Activated naive CD4-positive, alpha-beta T cell treated with Interleukin-2 at 50 U/mL for 16 hours (primary cell): ENCODE measurements at regions not wholly inside any gene's neighbourhood (a gene's known extent, or its start where the extent isn't known, plus 50 kb on each side); places are given as distances from the start of the nearest gene placed in this dataset.
"Not testable (repeated sequence)": the region's sequence is repeated elsewhere in the genome, so short reads cannot be mapped to it uniquely, and the experiment has no call there.

Source experiments
- DNase-seq: peaks from one replicate; pipeline ENCODE4 v3.0.0-alpha.2; 2020

DNA sequence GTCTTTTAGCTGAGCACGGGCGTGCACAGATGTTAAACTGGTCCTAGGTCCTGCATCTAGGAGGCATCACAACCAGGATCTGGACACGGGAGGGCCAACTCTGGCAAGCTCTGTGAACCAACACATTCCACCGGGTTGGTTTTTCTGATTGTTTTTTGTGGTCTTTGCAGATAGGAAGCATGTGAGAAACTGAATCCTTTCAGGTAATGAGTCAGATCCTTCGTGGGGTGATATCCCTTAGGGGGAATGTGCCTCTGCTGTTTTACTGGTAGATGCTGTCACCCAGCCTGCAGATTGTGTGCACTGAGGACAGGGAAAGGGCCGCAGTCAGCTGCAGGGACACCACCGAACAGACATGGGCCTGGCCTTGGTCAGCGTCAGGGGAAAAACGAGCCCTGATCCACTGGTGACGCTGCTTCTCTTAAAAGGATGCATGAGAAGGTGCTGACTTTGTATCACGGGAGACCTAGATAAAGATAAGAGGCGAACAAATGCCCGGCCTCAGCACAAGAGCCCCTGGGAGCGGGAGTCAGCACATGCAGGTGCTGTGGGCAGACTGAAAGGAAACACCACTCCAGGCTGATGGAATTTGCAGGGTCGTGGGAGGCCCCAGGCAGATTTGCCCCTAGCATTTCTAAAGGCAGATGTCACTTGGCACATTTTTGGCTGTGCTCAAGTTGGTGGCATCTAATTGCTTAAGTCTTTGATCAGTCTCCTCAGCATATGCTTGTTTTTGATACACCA, 51.1 kb downstream of the DOP1B start:
- DNase-seq: no peak

DNA sequence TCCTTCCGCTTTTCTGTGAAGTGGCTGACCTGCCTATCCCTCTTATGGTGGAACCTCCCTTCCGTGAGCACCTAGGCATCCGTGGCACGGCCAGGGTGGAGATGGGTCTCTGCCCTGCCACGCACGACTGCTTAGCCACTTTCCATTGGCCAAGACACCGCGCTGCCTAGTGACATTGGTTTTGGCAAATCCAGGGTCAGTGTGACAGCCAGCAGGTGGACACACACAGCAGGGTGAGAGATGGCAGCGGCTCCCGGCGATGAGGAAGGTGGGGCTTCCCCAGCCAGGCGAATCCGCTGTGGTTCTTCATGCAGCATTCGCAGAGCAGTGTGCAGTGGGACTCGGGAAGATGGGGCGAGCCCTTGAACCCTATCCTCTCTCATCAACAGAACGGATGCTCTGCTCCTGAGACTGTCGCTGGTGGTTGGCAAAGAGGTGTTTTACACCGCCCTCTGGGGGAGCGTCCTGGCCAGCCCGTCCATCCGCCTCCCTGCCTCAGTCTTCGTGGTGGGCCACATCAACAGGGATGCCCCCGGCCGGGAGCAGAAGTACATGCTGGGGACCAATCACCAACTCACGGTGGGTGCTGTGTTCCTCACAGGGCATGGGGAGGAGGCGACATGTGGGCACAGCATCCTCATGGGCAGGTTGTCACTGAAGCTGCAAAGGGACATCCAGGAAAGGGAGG, 51.8 kb downstream of the DOP1B start:
- DNase-seq: no peak

DNA sequence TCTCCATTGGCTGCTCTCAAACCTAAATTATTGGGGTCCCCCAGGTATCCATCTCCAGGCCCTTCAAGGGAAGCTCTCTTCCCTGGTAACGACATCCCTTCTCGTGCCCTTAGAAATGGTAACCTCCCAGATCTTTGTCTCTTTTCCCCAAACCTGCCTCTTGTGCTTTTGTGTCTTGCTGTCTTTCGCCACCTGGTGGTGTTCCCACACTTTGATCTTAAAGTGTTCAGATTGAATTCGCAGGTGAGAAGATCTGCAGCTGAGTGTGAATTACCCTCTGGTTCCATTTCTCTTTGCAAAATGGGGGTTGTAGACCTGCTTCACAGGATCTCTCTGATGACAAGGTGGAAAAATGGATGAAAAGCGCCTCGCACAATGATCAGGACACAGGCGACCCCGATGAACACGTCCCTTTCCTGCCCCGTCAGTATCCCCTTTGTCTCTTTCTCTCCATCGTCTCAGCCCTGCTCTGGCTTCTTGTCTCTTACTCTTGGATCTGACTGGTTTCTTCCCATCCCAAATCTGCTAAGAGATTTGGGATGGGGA, 53.1 kb downstream of the DOP1B start:
- DNase-seq: peak; percentile 29

DNA sequence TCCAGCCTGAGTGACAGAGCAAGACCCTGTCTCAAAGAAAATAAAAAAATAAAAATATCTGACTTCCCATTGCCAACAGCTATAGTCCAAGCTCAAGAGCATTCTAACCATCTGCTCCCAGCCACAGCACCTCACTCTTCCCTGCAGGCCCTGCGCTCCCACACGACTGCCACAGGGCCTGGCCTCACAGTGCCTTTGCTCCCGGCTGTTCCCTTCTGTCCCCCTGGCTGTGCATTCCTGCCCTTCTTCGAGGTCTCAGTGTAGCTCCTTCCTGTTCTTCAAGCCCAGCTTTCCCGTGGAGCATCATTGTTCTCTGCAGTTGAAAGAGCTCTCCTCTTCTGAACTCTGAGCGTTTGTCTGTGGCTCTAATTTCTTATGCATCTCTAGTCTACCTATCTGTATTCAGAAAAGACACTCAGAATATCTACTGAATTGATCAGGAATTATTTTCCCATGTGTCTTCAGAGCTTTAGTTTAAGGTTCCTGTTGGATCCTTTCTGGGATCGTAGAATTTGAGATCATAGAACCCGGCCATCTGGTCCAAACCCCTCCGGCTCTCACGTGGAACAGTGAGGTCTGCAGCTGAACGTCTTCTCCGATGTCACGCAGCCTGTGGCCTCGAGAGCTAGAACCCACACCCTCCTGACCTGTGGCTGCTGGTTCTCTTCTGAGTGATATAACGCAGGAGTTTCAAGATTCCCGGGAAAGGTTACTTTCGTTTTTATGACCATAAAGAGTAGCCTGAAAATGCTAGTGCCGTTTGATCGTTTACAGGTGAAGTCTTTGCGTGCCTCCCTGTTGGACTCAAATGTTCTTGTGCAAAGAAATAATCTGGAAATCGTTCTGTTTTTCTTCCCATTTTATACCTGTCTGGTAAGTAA, 54.4 kb downstream of the DOP1B start:
- DNase-seq: no peak

DNA sequence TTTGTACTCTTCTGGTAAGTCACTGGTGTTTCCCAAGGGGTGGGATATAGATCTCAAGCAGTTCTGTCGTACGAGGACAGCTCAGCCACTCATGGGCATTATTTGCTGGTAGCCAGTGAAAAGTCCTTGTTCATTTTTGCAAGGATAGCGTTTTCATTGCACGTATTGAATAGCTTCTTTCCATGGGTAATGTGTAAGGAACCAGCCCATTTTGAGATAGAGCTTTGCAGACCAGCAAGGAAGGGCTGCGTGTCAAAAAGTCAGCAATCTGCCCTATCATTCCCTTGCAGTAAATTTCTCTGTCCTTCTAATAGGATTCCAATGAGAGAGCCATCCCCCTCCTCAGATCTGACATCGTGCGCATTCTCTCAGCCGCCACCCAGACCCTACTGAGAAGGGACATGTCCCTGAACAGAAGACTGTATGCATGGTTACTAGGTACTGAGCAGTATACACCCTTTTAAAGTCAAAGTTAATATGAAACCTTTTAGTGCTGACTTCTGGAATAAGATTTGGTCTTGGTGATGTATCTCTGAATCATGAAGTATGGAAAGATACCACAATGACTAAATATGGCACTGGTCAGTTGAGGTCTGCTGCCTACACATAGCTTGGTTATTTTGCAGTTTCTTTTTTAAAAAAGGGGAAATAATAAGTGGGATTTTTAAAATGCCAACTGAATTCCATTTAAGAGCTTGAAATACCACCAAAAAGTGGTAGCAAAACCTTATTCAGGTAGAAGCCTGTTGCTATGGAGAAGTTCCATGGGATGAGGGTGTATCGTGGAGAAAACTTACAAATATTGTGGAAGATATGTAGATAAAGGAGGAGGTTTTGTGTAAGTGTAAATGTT, 55.3 kb downstream of the DOP1B start:
- DNase-seq: no peak

DNA sequence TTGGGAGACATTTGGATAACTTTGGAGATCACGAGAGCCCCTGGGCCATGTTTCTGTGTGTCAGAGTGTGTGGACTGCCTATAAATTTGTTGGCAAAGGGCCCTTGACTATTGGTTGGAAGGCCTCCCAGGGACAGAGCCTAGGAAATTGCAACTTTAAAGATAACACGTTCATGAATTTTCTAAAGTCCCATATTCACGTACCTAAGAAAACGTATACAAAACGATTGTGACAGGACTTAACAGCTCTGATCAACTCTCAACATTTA, 55.8 kb downstream of the DOP1B start:
- no peak for DNase-seq

DNA sequence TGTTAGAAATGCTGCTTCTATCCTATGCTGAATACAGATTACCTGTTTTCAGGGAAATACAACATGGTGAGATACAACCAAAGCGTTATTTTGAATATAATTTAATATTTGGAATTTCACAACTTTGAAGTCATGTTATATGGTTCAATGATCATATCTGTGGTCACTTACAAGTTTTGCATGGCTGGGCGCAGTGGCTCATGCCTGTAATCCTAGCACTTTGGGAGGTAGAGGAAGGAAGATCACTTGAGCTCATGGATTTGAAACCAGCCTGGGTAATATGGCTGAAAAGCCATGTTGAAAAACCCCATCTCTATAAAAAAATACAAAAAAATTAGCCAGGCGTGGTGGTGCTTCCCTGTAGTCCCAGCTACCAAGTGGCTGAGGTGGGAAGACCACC, 57.9 kb downstream of the DOP1B start:
- DNase-seq: no peak

DNA sequence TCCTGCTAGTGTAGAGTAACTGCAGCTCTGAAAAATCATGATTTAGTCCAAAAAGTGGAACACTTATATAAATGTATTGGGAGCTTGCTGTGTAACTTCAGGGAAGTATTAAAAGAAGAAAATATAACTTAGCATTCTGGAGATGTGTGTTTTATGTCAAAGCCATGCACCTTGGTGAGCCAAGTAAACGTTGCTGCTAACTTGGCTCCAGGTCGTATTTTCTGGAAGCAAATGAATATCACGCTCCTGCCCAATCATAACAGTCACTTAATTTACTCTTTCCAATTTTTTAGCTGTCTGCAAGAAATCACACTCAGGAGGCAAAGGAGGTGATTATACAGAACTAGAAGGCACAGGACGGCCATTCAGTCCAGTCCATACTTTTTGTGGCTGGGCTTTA, 61.1 kb downstream of the DOP1B start:
- DNase-seq: no peak

DNA sequence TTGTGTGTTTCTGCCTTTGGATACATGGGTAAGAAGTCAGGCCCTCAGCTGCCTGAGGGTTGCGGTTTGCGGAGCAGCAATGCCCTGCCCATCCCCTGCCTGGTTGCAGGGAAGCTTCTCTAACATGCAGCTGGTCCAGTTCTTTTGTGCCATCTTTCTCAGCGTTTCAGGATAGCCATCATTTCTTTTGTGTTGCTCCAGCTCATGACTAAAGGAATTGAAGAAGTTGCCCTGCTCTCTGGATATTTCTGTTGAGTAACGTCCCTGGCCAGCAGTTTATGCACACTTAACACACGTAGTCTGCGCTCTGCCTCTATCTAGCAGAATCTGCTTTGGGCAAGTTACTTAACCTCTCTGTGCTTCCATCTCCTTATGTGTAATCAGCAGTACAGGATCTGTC, 62.1 kb downstream of the DOP1B start:
- DNase-seq: no peak

DNA sequence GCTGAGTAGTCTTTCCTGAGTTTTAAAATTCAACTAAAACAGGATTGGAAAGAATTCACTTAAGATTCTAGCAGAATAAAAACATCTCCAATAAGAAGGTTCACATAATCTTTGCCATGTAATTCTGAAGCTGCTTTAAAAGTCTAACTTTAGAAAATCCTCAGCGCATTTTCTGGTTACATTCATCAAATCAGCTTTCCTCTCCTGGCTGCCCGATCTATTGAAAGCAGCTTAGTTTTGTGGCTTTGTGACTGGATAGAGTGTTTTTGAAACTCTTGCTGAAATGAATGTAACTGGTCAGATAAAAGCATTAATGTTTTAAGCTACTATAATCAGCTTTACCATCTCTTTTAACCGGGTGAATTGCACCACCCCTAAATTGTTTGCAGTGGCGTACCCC, 66.8 kb downstream of the DOP1B start:
- no peak for DNase-seq

DNA sequence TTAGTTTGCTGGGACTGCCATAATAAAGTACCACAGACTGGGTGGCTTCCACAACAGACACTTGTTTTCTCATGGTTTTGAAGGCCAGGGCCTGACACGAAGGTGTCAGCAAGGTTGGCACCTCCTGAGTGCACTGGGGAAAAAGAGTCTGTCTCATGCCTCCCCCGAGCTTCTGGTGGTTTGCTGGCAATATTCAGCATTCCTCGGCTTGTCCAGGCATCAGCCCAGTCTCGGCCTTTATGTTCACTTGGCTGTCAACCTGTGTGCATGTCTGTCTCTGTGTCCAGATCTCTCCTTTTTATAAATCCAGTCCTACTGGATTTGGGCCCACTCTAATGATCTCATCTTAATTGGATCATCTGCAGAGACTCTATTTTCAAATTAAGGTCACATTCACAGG, 72.6 kb downstream of the DOP1B start:
- DNase-seq: no peak

DNA sequence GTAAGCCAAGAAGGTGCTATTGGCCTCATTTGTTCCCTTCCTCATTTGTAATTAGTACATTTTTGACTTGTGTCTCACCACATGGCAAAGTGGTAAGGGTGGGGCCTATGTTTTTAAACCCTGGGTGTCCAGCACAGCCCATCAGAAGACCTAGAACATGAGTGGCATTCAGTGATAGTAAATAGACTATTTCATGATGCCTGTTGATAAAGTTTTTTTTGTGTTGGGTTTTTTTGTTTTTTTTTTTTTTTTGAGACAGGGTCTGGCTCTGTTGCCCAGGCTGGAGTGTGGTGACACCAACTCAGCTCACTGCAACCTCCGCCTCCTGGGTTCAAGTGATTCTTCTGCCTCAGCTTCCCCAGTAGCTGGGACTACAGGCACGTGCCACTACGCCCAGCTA, 74.8 kb downstream of the DOP1B start:
- DNase-seq: not testable (repeated sequence)

DNA sequence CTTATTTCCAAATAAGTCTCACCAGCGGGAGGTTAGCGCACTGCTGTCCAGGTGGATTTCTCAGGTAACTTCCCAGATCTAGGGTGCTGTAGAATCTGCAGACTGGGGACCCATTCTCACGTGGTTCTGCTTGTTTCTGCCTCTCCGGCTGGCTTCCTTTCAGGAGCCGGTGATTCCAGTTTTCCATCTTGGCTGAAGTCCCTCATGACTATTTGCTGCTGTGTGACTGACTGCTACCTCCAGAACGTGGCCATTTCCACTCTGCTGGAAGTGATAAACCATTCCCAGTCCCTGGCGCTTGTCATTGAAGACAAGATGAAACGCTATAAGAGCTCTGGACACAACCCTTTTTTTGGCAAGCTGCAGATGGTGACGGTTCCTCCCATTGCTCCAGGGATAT, 76.0 kb downstream of the DOP1B start:
- DNase-seq: no peak

DNA sequence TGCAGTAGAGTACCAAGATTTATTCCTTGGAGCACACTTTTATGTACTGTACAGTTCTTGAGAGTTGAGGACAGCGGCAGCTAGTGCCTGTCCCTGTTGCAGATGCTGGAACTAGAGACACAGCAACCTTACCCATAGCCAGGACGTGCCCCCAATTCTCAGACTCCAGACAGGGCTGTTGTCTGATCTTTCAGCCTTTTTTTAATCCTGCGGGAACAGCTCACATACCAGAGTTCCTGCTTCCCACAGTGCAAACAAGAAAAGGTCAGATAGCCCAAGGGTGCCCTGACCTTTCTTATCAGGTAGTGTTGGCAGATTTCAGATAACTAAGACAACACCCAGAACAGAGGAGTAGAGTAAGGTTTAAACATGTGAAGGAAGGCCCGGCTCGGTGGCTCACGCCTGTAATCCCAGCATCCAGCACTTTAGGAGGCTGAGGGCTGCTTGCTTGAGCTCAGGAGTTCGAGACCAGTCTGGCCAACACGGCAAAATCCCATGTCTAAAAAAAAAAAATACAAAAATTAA, 78.5 kb downstream of the DOP1B start:
- DNase-seq: no peak

DNA sequence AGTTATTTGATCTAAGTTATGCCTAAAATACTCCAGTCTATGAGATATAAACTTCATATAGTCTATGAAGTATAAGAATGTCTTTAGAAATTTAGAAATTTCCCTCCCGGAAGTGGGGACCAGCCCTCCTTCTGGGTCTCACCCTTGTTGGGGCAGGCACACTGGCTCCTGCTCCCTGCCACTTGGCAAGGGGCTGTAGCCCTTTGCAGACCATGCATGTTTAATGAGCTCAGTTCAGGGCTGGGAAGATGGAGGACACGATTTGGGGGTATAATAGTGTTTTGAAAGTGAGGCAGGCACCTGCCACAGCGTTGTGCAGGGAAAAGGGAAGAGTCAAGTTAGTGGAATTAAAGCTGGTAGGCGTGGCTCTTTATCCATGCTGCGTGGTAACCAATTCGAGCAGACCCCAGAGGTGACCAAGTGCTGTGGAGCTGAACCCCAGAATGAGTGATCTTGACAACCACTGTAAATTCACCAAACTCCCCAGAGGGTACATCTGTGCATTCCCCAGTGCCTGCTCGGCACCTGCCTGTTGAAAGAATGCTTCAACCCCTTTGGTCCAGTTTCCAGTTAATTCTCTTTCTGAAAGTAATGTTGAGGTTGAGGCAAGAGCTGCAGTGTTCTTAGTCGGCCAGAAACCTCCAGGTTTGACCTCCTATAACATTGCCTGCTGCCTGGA, 79.6 kb downstream of the DOP1B start:
- no peak for DNase-seq

DNA sequence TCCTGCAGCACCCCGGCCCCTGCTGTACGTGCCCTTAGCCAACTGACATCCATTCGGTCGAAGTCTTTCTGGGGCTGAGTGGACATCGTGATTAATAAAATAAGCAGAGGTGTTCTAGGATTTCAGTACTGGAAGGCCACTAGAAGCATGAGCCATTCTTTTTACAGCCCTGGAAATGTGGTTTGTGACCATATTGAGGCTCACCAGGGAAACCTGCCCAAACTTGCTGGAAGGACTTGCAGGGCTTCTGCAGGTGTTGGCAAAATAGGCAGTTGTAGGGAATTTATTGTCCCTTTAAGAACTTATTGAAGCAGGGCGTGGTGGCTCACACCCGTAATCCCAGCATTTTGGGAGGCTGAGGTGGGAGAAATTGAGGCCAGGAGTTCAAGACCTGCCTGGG, 80.8 kb downstream of the DOP1B start:
- no peak for DNase-seq

DNA sequence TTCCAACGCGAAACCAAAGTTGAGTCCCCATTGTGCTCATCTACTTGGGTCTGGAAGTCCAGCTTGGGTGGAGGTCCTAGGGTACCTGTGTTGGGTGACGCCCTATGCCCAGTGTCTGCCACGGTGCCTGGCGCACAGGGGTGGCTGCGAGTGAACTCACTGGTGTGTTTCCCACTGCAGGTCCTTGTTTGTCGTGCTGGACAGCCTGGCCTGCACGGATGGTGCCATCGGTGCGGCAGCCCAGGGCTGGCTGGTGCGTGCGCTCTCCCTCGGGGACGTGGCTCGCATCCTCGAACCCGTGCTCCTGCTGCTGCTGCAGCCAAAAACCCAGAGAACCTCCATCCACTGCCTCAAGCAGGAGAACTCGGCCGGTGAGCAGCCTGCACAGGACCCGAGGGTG, 80.4 kb upstream of the MORC3 start:
- no peak for DNase-seq

DNA sequence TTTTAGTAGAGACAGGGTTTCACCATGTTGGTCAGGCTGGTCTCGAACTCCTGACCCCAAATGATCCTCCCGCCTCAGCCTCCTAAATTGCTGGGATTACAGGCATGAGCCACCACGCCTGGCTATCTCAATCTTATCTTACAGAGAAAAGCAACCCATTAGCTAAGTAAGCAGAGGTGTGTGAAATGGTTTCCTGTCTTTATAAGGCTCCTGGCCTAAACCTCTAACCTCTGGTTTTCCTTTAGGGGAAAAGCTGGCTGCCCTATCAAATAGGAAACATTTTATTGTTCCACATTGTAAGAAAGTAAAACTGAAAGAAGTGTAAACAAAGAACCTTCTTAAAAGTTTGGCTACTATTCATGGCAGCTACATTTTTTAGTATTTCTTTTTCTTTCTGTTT, 78.3 kb upstream of the MORC3 start:
- DNase-seq: no peak

DNA sequence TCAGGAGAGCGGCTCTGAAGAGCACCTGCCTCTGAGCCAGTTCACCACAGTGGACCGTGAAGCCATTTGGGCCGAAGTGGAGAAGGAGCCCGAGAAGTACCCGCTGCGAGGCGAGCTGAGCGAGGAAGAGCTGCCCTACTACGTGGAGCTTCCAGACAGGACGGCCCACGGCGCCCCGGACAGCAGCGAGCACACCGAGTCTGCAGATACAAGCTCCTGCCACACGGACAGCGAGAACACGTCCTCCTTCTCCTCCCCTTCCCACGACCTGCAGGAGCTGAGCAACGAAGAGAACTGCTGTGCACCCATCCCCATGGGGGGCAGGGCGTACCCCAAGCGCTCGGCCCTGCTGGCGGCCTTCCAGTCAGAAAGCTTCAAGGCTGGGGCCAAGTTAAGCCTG, 74.9 kb upstream of the MORC3 start:
- DNase-seq: no peak

DNA sequence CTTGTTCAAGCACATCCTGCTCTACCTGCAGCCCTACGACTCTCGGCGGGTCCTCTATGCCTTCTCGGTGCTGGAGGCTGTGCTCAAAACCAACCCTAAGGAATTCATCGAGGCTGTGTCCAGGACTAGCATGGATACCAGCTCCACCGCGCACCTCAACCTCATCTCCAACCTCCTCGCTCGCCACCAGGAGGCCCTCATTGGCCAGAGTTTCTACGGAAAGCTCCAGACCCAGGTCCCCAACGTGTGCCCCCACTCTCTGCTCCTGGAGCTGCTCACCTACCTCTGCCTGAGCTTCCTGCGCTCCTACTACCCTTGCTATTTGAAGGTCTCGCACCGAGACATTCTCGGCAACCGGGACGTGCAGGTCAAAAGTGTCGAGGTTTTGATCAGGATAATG, 74.3 kb upstream of the MORC3 start:
- DNase-seq: no peak

DNA sequence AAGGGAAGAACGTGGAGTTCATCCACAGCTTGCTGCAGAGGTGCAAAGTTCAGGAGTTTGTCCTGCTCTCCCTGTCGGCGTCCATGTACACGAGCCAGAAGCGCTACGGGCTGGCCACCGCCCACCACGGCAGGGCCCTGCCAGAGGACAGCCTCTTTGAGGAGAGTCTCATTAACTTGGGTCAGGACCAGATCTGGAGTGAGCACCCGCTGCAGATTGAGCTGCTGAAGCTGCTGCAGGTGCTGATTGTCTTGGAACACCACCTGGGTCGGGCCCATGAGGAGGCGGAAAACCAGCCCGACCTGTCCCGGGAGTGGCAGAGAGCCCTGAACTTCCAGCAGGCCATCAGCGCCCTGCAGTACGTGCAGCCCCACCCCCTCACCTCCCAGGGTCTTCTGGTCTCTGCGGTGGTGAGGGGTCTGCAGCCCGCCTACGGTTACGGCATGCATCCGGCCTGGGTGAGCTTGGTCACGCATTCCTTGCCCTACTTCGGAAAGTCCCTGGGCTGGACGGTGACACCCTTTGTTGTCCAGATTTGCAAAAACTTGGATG, 73.8 kb upstream of the MORC3 start:
- no peak for DNase-seq
